ENCODE measurements at regions not wholly inside any gene's neighbourhood (a gene's known extent, or its start where the extent isn't known, plus 50 kb on each side); places are given as distances from the start of the nearest gene placed in this dataset.

DNA sequence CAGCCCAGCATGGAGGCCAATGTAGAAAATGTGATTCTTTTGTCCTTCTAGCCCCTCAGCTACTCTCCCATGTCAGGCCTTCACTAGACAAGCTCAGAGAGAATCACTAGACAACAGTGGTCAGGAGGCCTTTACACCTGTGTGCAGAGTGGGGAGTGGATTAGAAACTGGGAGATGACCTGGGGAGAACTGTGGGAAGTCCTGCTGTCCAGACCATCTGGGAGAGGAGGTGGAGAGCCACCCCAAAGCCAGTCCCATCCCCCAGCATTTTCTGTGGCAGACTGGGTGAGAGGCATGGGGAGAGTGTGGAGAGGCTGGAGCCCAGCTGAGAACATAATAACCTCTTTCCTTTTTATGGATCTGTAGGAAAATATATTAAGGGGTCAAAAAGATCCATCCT lies 452.0 kb upstream of the DMAC1 start:
- TF ChIP-seq, protein P1, sequence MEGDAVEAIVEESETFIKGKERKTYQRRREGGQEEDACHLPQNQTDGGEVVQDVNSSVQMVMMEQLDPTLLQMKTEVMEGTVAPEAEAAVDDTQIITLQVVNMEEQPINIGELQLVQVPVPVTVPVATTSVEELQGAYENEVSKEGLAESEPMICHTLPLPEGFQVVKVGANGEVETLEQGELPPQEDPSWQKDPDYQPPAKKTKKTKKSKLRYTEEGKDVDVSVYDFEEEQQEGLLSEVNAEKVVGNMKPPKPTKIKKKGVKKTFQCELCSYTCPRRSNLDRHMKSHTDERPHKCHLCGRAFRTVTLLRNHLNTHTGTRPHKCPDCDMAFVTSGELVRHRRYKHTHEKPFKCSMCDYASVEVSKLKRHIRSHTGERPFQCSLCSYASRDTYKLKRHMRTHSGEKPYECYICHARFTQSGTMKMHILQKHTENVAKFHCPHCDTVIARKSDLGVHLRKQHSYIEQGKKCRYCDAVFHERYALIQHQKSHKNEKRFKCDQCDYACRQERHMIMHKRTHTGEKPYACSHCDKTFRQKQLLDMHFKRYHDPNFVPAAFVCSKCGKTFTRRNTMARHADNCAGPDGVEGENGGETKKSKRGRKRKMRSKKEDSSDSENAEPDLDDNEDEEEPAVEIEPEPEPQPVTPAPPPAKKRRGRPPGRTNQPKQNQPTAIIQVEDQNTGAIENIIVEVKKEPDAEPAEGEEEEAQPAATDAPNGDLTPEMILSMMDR (IDR thresholded peaks at IDR 0.05): no peak
- no peak for TF ChIP-seq POLR2A (IDR thresholded peaks at IDR 0.05)
